Stimulated activated naive B cell treated with anti-CD40 and anti-IgM and Interleukin-4, amounts not matched to agents 10 μg/mL and 1 μg/mL and 100 μg/mL, for 72 hours (primary cell): ENCODE measurements at regions not wholly inside any gene's neighbourhood (a gene's known extent, or its start where the extent isn't known, plus 50 kb on each side); places are given as distances from the start of the nearest gene placed in this dataset.

Experiments used
- ATAC-seq, 2 donors: fragments of 150-1000 bp; cut with Tn5 transposase; replicated peaks; 2 replicates each; pipeline ENCODE4 v1.10.0; 2021; ENCODE audit warnings: moderate library complexity in 1 of 2
- DNase-seq: peaks from one replicate; pipeline ENCODE4 v3.0.0; 2021
- H3K27ac Mint-ChIP-seq: one replicate; pipeline ENCODE4 v1.8.0; 2022; ENCODE audit warnings: mild to moderate bottlenecking, mixed read lengths
- H3K27me3 Mint-ChIP-seq, 2 donors: one replicate each; pipeline ENCODE4 v1.8.0; 2022; ENCODE audit warnings: mixed read lengths in 2 of 2
- H3K36me3 Mint-ChIP-seq, 2 donors: one replicate each; pipeline ENCODE4 v1.8.0; 2022; ENCODE audit warnings: mixed read lengths in 2 of 2, mild to moderate bottlenecking in 1 of 2
- H3K4me1 Mint-ChIP-seq, 2 donors: one replicate each; pipeline ENCODE4 v1.8.0; 2022; ENCODE audit warnings: mixed read lengths in 2 of 2, mild to moderate bottlenecking in 1 of 2
- H3K4me3 Mint-ChIP-seq, 2 donors: one replicate each; pipeline ENCODE4 v1.8.0; 2022; ENCODE audit warnings: mild to moderate bottlenecking in 2 of 2, mixed read lengths in 2 of 2, moderate library complexity in 1 of 2
- H3K9me3 Mint-ChIP-seq, 2 donors: one replicate each; pipeline ENCODE4 v1.8.0; 2022; ENCODE audit warnings: mixed read lengths in 2 of 2, mild to moderate bottlenecking in 1 of 2

DNA sequence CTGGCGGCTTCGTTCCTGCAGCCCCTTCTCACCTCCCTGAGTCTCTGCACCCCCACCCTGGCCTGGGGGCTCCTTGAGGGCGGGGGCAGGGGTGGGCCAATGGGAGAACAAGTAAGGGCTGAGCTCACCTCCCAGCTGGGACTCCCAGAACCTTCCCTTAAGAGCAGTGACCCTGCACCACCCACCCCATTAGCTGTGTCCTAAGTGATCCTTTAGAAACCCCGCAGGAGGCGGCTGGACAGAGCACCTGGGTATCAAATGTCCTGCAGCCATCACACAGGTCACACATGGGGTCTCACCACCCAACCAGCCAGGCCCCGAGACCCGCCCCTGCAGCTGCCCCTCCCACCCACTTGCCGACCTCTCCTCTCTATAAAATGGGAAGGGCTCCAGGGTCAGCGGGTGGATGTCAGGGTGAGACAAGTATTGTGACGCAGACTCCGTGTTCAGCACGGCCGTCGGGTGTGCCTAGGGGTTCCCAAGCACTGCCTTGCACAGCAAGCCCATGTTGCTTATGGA, 151.2 kb upstream of the C14orf180 start:
- peaks cover 0 to 13% of the 10 kb centered on the region in 2 donors for H3K27me3 Mint-ChIP-seq
- H3K36me3 Mint-ChIP-seq = no peaks in the 10 kb centered on the region
- H3K27ac Mint-ChIP-seq = no peak overlapping the region
- no peak for DNase-seq
- H3K4me3 Mint-ChIP-seq = no peak overlapping the region
- no peak for ATAC-seq
- no peaks in the 10 kb centered on the region for H3K9me3 Mint-ChIP-seq
- H3K4me1 Mint-ChIP-seq = peaks cover 0 to 2% of the 10 kb centered on the region in 2 donors

DNA sequence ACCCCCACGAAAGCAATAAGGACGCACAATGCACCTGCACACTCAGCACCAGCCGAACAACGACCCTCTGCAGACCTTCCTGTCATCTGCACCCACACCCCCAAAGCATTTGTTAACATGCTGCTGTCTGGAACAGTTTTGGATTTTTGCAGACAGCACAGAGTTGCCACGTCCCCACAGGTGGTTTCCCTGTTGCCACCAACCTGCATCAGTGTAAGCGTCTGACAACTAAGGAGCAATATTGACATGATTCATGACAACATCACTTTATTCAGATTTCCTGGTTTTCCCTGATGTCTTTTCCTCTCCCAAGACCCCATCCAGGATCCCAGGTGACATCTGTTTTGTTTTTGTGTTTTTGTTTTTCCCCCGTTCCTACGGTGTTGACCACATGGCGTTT, 150.7 kb upstream of the C14orf180 start:
- no peak overlapping the region for H3K27ac Mint-ChIP-seq
- no peak for ATAC-seq

DNA sequence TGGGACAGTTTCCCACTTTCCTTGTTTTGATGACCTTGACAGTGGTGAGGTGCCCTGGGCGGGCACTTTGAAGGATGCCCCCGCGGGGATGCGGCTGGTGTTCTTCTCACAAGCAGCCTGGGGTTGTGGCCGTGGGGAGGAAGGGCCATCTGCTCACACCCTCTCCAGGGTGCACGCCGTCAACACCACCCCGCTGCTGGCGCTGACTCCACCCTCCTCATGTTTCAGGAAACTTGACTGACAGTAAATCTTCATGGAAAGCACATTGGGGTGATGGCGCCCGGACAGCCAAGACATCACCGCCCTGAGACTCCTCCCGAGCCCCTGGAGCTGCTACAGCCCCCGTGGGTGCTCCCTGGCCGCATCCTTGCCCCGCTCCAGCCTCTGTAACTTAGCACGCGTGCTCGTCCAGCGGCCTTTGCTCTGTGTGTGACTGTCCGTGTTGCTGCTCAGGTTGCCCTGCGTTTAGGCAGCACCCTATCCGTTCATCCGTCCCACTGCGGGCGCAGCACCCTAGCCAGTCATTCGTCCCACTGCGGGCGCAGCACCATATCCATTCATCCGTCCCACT, 150.2 kb upstream of the C14orf180 start:
- Mint-ChIP-seq H3K36me3 (no peaks in the 10 kb centered on the region), H3K4me3 (no peak overlapping the region), H3K9me3 (no peaks in the 10 kb centered on the region), H3K27me3 (peaks cover 1 to 13% of the 10 kb centered on the region in 2 donors), H3K4me1 (peaks cover 0 to 2% of the 10 kb centered on the region in 2 donors), H3K27ac (no peak overlapping the region)
- ATAC-seq = no peak
- no peak for DNase-seq

More for the DNA sequence above, 150.7 kb upstream of the C14orf180 start:
- no peak for DNase-seq
- Mint-ChIP-seq H3K4me3 (no peak overlapping the region), H3K27me3 (peaks cover 0 to 13% of the 10 kb centered on the region in 2 donors), H3K36me3 (no peaks in the 10 kb centered on the region), H3K9me3 (no peaks in the 10 kb centered on the region), H3K4me1 (peaks cover 0 to 2% of the 10 kb centered on the region in 2 donors)

DNA sequence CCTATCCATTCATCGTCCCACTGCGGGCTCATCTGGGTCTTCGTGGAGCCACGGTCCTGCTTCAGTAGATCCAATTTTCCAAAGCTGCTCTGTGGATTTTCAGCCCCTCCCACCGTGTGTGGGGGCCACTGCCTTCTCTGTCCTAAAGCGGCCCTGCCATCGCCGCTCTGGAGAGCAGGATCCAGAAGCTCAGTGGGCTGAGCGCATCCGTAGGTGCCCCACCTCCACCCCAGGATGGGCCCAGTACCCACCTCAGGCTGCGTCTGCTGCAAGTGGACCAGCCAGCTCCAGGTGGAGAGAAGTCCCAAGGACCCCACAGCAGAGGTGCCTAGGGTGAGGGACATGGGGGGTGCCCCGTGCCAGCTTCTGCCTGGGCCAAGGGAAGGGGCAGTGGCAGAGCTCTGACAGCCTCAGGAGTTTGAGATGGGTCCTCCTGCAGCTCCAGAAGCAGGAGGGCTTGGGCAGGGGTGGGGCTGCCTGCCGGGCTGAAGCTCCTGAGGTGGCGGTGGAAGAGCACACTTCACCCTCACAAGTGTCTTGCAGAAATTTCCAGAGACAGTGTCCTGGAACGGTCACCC, 148.1 kb upstream of the C14orf180 start:
- H3K9me3 Mint-ChIP-seq = no peaks in the 10 kb centered on the region
- peaks cover 15 to 19% of the 10 kb centered on the region in 2 donors for H3K27me3 Mint-ChIP-seq
- no peaks in the 10 kb centered on the region for H3K36me3 Mint-ChIP-seq
- ATAC-seq = no peak
- no peak overlapping the region for H3K27ac Mint-ChIP-seq
- H3K4me3 Mint-ChIP-seq = no peak overlapping the region
- no peak for DNase-seq
- H3K4me1 Mint-ChIP-seq = peaks cover 0 to 2% of the 10 kb centered on the region in 2 donors

- Mint-ChIP-seq H3K9me3 (no peaks in the 10 kb centered on the region), H3K27me3 (peaks cover 19 to 24% of the 10 kb centered on the region in 2 donors), H3K4me3 (no peak overlapping the region), H3K4me1 (peaks cover 0 to 2% of the 10 kb centered on the region in 2 donors), H3K27ac (no peak overlapping the region), H3K36me3 (no peaks in the 10 kb centered on the region)
- ATAC-seq = no peak
- DNase-seq = no peak
Observed at GRCh38 chr14:104431929-104432541, 147.5 kb upstream of the C14orf180 start.

DNA sequence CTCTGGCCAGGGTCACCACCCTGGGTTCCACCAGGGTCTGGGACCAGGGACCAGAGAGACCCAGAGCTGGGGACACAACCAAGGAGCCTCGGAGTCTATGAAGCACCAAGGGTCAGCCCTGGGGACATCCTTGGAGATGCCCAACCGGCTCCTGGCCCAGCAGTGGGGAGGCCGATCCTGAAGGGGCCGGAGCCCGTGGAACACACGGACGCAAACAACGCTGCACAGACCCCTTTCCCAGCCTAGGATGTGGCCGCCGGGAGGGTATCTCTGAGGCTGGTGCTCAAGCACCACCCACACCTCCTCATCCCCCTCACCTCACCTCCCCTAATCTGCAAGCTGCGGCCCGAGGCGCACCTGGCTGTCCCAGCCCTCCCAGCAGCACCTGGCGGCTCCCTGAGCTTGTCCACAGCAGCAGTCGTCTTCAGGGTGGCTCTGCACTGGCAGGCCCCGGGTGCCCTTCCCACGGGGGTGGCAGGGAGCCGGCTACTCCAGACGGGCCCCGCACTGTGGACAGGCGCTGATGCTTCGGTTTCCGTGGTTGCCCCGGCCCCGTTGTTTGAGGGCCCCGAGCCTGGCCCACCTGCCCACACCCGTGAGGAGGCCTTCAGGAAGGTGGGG, 146.8 kb upstream of the C14orf180 start:
- H3K9me3 Mint-ChIP-seq = no peaks in the 10 kb centered on the region
- H3K27ac Mint-ChIP-seq = no peak overlapping the region
- DNase-seq (no peak), ATAC-seq (no peak)
- no peaks in the 10 kb centered on the region for H3K36me3 Mint-ChIP-seq
- no peak overlapping the region for H3K4me3 Mint-ChIP-seq
- peaks cover 19 to 29% of the 10 kb centered on the region in 2 donors for H3K27me3 Mint-ChIP-seq
- peaks cover 0 to 2% of the 10 kb centered on the region in 2 donors for H3K4me1 Mint-ChIP-seq

DNA sequence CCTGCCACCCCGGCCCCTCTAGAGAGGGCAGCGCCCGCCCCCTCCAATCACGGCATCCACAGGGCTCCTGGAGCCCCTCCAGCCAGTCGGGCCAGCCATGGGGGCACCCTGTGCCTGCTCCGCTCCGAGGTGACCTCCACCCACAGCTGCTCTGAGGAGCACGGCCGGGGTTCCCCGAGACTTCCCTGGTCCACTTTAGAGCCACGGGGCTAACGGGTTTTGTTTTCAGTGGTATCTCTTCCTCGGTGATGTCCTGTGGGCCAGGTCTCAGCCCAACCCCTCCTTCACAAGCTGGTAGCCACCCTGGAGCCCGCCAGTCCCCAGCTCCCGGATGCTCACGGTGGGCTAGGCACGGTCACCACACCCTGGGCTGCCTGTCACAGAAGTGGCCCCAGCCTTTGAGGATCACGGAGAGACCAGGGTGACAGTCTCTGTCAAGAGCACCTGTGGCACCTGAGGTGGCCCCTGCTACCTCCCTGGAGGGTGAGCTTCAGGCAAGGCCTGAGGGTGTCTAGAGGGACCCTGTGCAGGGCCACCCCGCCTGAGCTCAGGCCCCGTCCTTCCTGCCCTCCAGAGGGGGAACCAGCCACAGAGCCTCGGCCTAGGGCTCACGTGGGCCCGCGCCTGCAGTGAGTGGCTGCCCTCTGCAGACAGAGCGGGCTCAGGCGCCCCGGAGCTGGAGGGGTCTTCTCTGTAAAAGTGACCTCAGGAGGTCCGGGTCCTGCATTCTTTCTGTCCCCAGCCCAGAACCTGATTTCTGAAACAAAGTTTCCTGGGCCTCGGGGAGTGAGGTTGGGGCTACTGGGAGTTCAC, 146.0 kb upstream of the C14orf180 start:
- Mint-ChIP-seq H3K4me3 (no peak overlapping the region), H3K9me3 (no peaks in the 10 kb centered on the region), H3K36me3 (no peaks in the 10 kb centered on the region), H3K4me1 (peaks cover 0 to 2% of the 10 kb centered on the region in 2 donors), H3K27ac (no peak overlapping the region), H3K27me3 (peaks cover 19 to 33% of the 10 kb centered on the region in 2 donors)
- DNase-seq (no peak), ATAC-seq (no peak)

- H3K27ac Mint-ChIP-seq = no peak overlapping the region
- no peak overlapping the region for H3K4me3 Mint-ChIP-seq
- no peaks in the 10 kb centered on the region for H3K9me3 Mint-ChIP-seq
- ATAC-seq (no peak), DNase-seq (no peak)
- peaks cover 19 to 33% of the 10 kb centered on the region in 2 donors for H3K27me3 Mint-ChIP-seq
- peaks cover 0 to 2% of the 10 kb centered on the region in 2 donors for H3K4me1 Mint-ChIP-seq
- no peaks in the 10 kb centered on the region for H3K36me3 Mint-ChIP-seq
Observed at GRCh38 chr14:104434214-104435076, 145.1 kb upstream of the C14orf180 start.

GRCh38 chr14:104435147-104436046, 144.2 kb upstream of the C14orf180 start:
- H3K27ac Mint-ChIP-seq = no peak overlapping the region

DNA sequence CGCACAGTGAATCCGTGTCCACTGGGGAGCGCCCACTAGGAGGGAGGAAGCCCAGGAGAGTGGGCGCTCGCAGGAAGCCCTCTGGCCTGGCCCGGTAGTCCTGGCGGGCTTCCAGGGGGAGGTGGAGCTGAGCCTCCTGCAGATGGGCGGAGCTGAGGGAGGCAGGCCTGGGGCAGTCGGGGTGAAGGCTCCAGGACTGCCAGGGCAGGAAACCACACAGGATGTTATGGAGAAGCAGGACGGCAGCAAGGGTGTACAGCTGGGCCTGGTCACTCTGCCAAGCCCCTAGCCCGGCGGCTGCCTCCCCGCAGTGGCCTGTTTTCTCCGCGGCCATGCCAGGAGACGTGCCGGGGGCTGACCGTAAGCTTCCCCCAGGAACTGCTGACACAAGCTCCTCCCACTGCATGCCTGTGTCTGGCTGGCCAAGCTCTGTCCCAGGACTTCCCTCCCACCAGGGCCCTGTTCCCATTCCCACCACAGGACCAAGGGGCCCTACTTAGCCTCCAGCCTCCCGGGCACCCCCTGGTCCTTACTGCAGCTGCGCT, 143.4 kb upstream of the C14orf180 start:
- DNase-seq = no peak
- no peak for ATAC-seq
- no peak overlapping the region for H3K27ac Mint-ChIP-seq
- no peaks in the 10 kb centered on the region for H3K4me1 Mint-ChIP-seq
- peaks cover 12 to 41% of the 10 kb centered on the region in 2 donors for H3K27me3 Mint-ChIP-seq
- no peaks in the 10 kb centered on the region for H3K36me3 Mint-ChIP-seq
- no peaks in the 10 kb centered on the region for H3K9me3 Mint-ChIP-seq
- no peak overlapping the region for H3K4me3 Mint-ChIP-seq

More at GRCh38 chr14:104435147-104436046, 144.2 kb upstream of the C14orf180 start:
- ATAC-seq = no peak
- Mint-ChIP-seq H3K4me1 (no peaks in the 10 kb centered on the region), H3K4me3 (no peak overlapping the region), H3K9me3 (no peaks in the 10 kb centered on the region), H3K27me3 (peaks cover 10 to 34% of the 10 kb centered on the region in 2 donors), H3K36me3 (no peaks in the 10 kb centered on the region)
- DNase-seq = no peak

- Mint-ChIP-seq H3K9me3 (no peaks in the 10 kb centered on the region), H3K4me1 (no peaks in the 10 kb centered on the region), H3K27ac (no peak overlapping the region), H3K36me3 (no peaks in the 10 kb centered on the region), H3K4me3 (no peak overlapping the region), H3K27me3 (peaks cover 14 to 43% of the 10 kb centered on the region in 2 donors)
- ATAC-seq = no peak
- DNase-seq = no peak
Observed at GRCh38 chr14:104436741-104437701, 142.5 kb upstream of the C14orf180 start.
